MM.1S (cell line): ENCODE measurements at regions not wholly inside any gene's neighbourhood (a gene's known extent, or its start where the extent isn't known, plus 50 kb on each side); places are given as distances from the start of the nearest gene placed in this dataset.

Experiments
- CTCF ChIP-seq: fragments of 300-600 bp; sonication (generic); IDR thresholded peaks from 2 replicates; pipeline ENCODE4 v1.5.1; 2016; ENCODE audit warnings: antibody characterized with exemption, low read length, mixed read lengths
- EZH2phosphoT487 ChIP-seq: fragments of 300-600 bp; sonication (generic); IDR thresholded peaks from 2 replicates; pipeline ENCODE4 v1.6.1; 2018; ENCODE audit warnings: antibody characterized with exemption, low read length

DNA sequence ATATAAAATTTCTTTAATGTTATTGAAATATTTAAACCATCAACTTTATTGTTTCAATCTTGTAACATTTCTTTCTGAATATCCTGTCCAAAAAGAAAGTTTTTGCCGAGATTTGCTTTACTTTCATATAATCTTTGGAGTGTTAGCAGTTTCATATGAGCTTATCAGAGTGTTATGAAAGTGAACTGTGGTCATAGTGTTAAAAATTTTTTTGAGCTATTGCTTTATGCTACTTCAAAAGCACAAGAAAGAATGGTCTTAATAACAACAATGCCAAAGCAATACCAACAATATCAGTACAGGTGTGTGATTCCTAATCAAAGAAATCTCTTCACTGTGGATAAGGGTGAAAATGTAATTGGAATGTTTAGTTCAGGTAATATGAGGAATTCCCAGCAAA, 1994.9 kb upstream of the FLRT2 start:
- no peak for TF ChIP-seq EZH2phosphoT487
- no peak for TF ChIP-seq CTCF
